ENCODE measurements at regions not wholly inside any gene's neighbourhood (a gene's known extent, or its start where the extent isn't known, plus 50 kb on each side); places are given as distances from the start of the nearest gene placed in this dataset.

GRCh38 chr4:89404530-89404929, 96.9 kb upstream of the GPRIN3 start:
- WGBS (ENCODE audit: insufficient coverage, insufficient replicate concordance, low lambda C conversion rate, missing lambda C conversion rate) = 22% methylated on average over 3 of the region's 3 CpGs
- intact Hi-C loops (cut with micrococcal nuclease; ENCODE audit: unreplicated experiment) = no loop called here
- Histone ChIP-seq H3K36me3 (ENCODE audit: control insufficient read depth in 2 of 2, insufficient read depth in 2 of 2, low read length in 1 of 2) (no peaks in the 10 kb centered on the region), H3K4me3 (no peak overlapping the region), H3K9me3 (replicated peaks; ENCODE audit: control insufficient read depth, insufficient read depth, low read length) (no peaks in the 10 kb centered on the region; the same call in 2 of the 3 replicates), H2AFZ (ENCODE audit: control insufficient read depth, low read depth, low read length) (no peak overlapping the region), H3K27ac (ENCODE audit: control insufficient read depth, insufficient read depth) (no peak overlapping the region), H3K4me2 (ENCODE audit: control insufficient read depth, insufficient read depth) (no peak overlapping the region), H4K20me1 (ENCODE audit: control insufficient read depth, insufficient read depth) (no peaks in the 10 kb centered on the region), H3K4me1 (ENCODE audit: control insufficient read depth, insufficient read depth, low read length) (no peaks in the 10 kb centered on the region), H3K27me3 (replicated peaks in 1 of 2; ENCODE audit: control insufficient read depth in 2 of 2, insufficient read depth in 2 of 2, low read length in 1 of 2) (no peaks in the 10 kb centered on the region), H3K79me2 (ENCODE audit: control insufficient read depth, insufficient read depth, low read length) (no peaks in the 10 kb centered on the region), H3K9ac (ENCODE audit: control insufficient read depth, insufficient read depth, low read length) (no peak overlapping the region)
- SMC1A ChIA-PET (ENCODE audit: uncharacterized antibody, unreplicated experiment) = interaction anchor here (1.4 kb wide), 1 partner anchor 8 kb away, joined by 3 read pairs; no protein-coding TSS in a partner anchor
- CTCF ChIA-PET = no interaction called here
- POLR2A ChIA-PET = interaction anchor here (0.6 kb wide), 1 partner anchor 122 kb away, joined by 3 read pairs; no protein-coding TSS in a partner anchor
- in situ Hi-C loops (cut with MboI) = no loop called here
- FAIRE-seq = no peak
- TF ChIP-seq MYB (IDR thresholded peaks at IDR 0.05; ENCODE audit: borderline replicate concordance, low read depth, low read length) (no peak), RFX5 (IDR thresholded peaks at IDR 0.05; ENCODE audit: low read depth, low read length) (no peak), ZZZ3 (IDR thresholded peaks at IDR 0.05; ENCODE audit: control insufficient read depth, insufficient read length, low read depth) (no peak), MEF2A (IDR thresholded peaks at IDR 0.05; ENCODE audit: insufficient read depth, low read depth, low read length) (no peak), RUNX3 (IDR thresholded peaks at IDR 0.05; ENCODE audit: low read length) (no peak), TCF7 (IDR thresholded peaks at IDR 0.05; ENCODE audit: borderline replicate concordance) (no peak), BCL11A (IDR thresholded peaks at IDR 0.05; ENCODE audit: low read depth, low read length) (no peak), NBN (IDR thresholded peaks at IDR 0.05) (no peak), NKRF (conservative IDR thresholded peaks at IDR 0.05) (no peak), EED (IDR thresholded peaks at IDR 0.05; ENCODE audit: low read depth) (no peak), RBBP5 (conservative IDR thresholded peaks at IDR 0.05) (no peak), EGR1 (IDR thresholded peaks at IDR 0.05; ENCODE audit: borderline replicate concordance in 1 of 2, low read depth in 2 of 2, low read length in 2 of 2) (no peak), NRF1 (conservative IDR thresholded peaks at IDR 0.05; ENCODE audit: low read depth, low read length) (no peak), KAT2A (conservative IDR thresholded peaks at IDR 0.05; ENCODE audit: control insufficient read depth, low read depth, low read length) (no peak), YY1 (IDR thresholded peaks at IDR 0.05; ENCODE audit: low read depth, low read length) (no peak), GATAD2B (conservative IDR thresholded peaks at IDR 0.05; ENCODE audit: low read depth) (no peak), ZNF384 (IDR thresholded peaks at IDR 0.05; ENCODE audit: borderline replicate concordance, low read depth, low read length) (no peak), POLR2A (IDR thresholded peaks at IDR 0.05; ENCODE audit: low read depth, low read length) (no peak), MLLT1 (IDR thresholded peaks at IDR 0.05) (no peak), RB1 (IDR thresholded peaks at IDR 0.05; ENCODE audit: borderline replicate concordance) (no peak)
- ATAC-seq = no peak
- RAD21 ChIA-PET (ENCODE audit: unreplicated experiment) = no interaction called here
- DNase-seq (ENCODE audit: low read depth, low spot score) = no peak
- BruUV-seq (replicated peaks) = no TSS peak
